Keratinocyte (primary cell): ENCODE measurements at regions not wholly inside any gene's neighbourhood (a gene's known extent, or its start where the extent isn't known, plus 50 kb on each side); places are given as distances from the start of the nearest gene placed in this dataset.

ENCODE experiments used
- DNase-seq: peaks from one replicate; pipeline ENCODE4 v3.0.0-alpha.2; 2011; ENCODE audit warnings: low read depth, missing footprints, low spot score
- FAIRE-seq: peaks from 2 replicates; lab custom pipeline; 2011; peaks lifted over from hg19 to GRCh38; lab: Jason Lieb, UNC
- H2AFZ ChIP-seq: 2 replicates; pipeline ENCODE4 v1.6.0; 2012; ENCODE audit warnings: low read length, control low read depth, inconsistent platforms; ENCODE audit not compliant: control insufficient read depth
- H3K27ac ChIP-seq: 2 replicates; pipeline ENCODE4 v1.5.1; 2011; ENCODE audit warnings: low read length; ENCODE audit not compliant: control insufficient read depth, insufficient read depth
- H3K27me3 ChIP-seq: 3 replicates; pipeline ENCODE4 v1.6.0; 2011; ENCODE audit warnings: low read length; ENCODE audit not compliant: control insufficient read depth, insufficient read depth; ENCODE audit errors: extremely low read depth
- H3K36me3 ChIP-seq, 2 experiments: 2 replicates in 1 of 2; 3 replicates in 1 of 2; pipeline ENCODE4 v1.5.1; 2011; ENCODE audit warnings: low read length in 2 of 2, mild to moderate bottlenecking in 1 of 2; ENCODE audit not compliant: control insufficient read depth in 2 of 2, insufficient read depth in 2 of 2; ENCODE audit errors: extremely low read depth in 1 of 2
- H3K4me1 ChIP-seq: 3 replicates; pipeline ENCODE4 v1.5.1; 2011; ENCODE audit warnings: low read length; ENCODE audit not compliant: control insufficient read depth, insufficient read depth; ENCODE audit errors: extremely low read depth
- H3K4me2 ChIP-seq: 3 replicates; pipeline ENCODE4 v1.6.0; 2011; ENCODE audit warnings: low read depth, low read length; ENCODE audit not compliant: control insufficient read depth, insufficient read depth; ENCODE audit errors: extremely low read depth
- H3K4me3 ChIP-seq, 3 experiments: fragments of 200-600 bp in 1 of 3; sonication (generic) in 1 of 3; 2 replicates in 2 of 3; 3 replicates in 1 of 3; pipeline ENCODE4 v1.5.1; 2011 to 2016; ENCODE audit warnings: low read length in 3 of 3, mild to moderate bottlenecking in 3 of 3, control low read depth in 2 of 3, inconsistent platforms in 1 of 3, low read depth in 1 of 3, mixed read lengths in 1 of 3, mixed run types in 1 of 3, moderate library complexity in 1 of 3; ENCODE audit not compliant: control insufficient read depth in 2 of 3, insufficient read depth in 2 of 3; ENCODE audit errors: extremely low read depth in 1 of 3
- H3K79me2 ChIP-seq: 2 replicates; pipeline ENCODE4 v1.6.0; 2012; ENCODE audit warnings: low read length; ENCODE audit not compliant: control insufficient read depth, insufficient read depth
- H3K9ac ChIP-seq: 3 replicates; pipeline ENCODE4 v1.6.0; 2011; ENCODE audit warnings: low read length; ENCODE audit not compliant: control insufficient read depth, insufficient read depth; ENCODE audit errors: extremely low read depth
- H3K9me1 ChIP-seq: 3 replicates; pipeline ENCODE4 v1.6.0; 2011; ENCODE audit warnings: low read length; ENCODE audit not compliant: control insufficient read depth, insufficient read depth; ENCODE audit errors: extremely low read depth
- H3K9me3 ChIP-seq: 2 replicates; pipeline ENCODE4 v1.5.1; 2012; ENCODE audit warnings: low read depth, low read length; ENCODE audit not compliant: control insufficient read depth
- H4K20me1 ChIP-seq: 3 replicates; pipeline ENCODE4 v1.6.0; 2011; ENCODE audit warnings: low read length; ENCODE audit not compliant: control insufficient read depth, insufficient read depth; ENCODE audit errors: extremely low read depth
- CTCF ChIP-seq, 3 experiments: IDR thresholded peaks in 1 of 3; conservative IDR thresholded peaks in 1 of 3; optimal IDR thresholded peaks in 1 of 3; 2 replicates in 2 of 3; 3 replicates in 1 of 3; pipeline versions ENCODE3 to v1.5.1; 2011; ENCODE audit warnings: low read length in 3 of 3, mild to moderate bottlenecking in 3 of 3, moderate library complexity in 2 of 3, control low read depth in 1 of 3, inconsistent platforms in 1 of 3; ENCODE audit not compliant: insufficient read depth in 2 of 3; ENCODE audit errors: extremely low read depth in 1 of 3
- EZH2 ChIP-seq: IDR thresholded peaks from one replicate; pipeline ENCODE4 v1.6.1; 2012; ENCODE audit warnings: inconsistent platforms, mild to moderate bottlenecking, low read length, moderate library complexity
- dilution Hi-C: fragments of 300-500 bp; cut with MboI; formaldehyde crosslinking; loops from one replicate; pipeline ENCODE4 v1.7.0; 2020; ENCODE audit warnings: low sequenced_read_pairs; ENCODE audit not compliant: extremely low pct_ligation_motif_present

GRCh38 chr11:82270870-82271269 is 462.8 kb downstream of the FAM181B start:
- H3K27me3 ChIP-seq, result no peaks in the 10 kb centered on the region
- no peaks in the 10 kb centered on the region for H3K4me1 ChIP-seq
- H4K20me1 ChIP-seq, result no peaks in the 10 kb centered on the region
- H3K9ac ChIP-seq, result no peak overlapping the region
- no peak overlapping the region for H3K27ac ChIP-seq
- DNase-seq (no peak), FAIRE-seq (no peak)
- H3K79me2 ChIP-seq, result no peaks in the 10 kb centered on the region
- H2AFZ ChIP-seq, result no peak overlapping the region
- H3K4me3 ChIP-seq, result no peak overlapping the region
- no peaks in the 10 kb centered on the region for H3K9me1 ChIP-seq
- H3K4me2 ChIP-seq, result no peak overlapping the region
- H3K9me3 ChIP-seq, result peaks cover 2% of the 10 kb centered on the region
- TF ChIP-seq CTCF (optimal IDR thresholded peaks at IDR 0.05 in 1 of 3, IDR thresholded peaks at IDR 0.05 in 1 of 3, conservative IDR thresholded peaks at IDR 0.05 in 1 of 3; ENCODE audit: extremely low read depth in 1 of 3, insufficient read depth in 2 of 3, low read length in 3 of 3) (no peak), EZH2 (no peak)
- H3K36me3 ChIP-seq, result no peaks in the 10 kb centered on the region
- dilution Hi-C loops, result no loop called here

DNA sequence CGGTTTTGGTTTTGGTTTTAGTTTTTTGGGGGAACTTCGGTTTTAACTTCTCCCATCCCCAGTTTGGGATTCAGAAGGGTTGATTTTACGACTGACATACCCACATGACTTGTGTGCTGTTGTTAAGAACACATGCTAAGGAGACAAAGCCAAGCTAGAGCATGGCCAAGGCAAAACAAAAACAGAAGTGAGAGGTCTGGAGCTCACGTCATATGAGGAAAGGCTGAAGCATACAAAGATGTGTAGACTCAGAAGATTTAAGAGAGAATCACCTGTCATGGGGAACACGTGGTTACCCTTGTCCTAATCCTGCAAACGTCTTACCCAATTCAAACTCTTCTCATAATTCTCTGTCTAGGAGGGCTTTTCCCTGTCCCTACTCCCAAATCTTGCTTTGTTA is 465.0 kb downstream of the FAM181B start:
- dilution Hi-C loops, result no loop called here

More for the DNA sequence above, 465.0 kb downstream of the FAM181B start:
- no peaks in the 10 kb centered on the region for H3K79me2 ChIP-seq
- DNase-seq (no peak), FAIRE-seq (no peak)
- H3K4me1 ChIP-seq, result no peaks in the 10 kb centered on the region
- H3K9me3 ChIP-seq, result peaks cover 2% of the 10 kb centered on the region
- no peaks in the 10 kb centered on the region for H3K36me3 ChIP-seq
- H3K9ac ChIP-seq, result no peak overlapping the region
- H3K4me2 ChIP-seq, result no peak overlapping the region
- H3K27ac ChIP-seq, result no peak overlapping the region
- H2AFZ ChIP-seq, result no peak overlapping the region
- no peaks in the 10 kb centered on the region for H4K20me1 ChIP-seq
- TF ChIP-seq CTCF (optimal IDR thresholded peaks at IDR 0.05 in 1 of 3, IDR thresholded peaks at IDR 0.05 in 1 of 3, conservative IDR thresholded peaks at IDR 0.05 in 1 of 3; ENCODE audit: extremely low read depth in 1 of 3, insufficient read depth in 2 of 3, low read length in 3 of 3) (no peak), EZH2 (no peak)
- H3K9me1 ChIP-seq, result no peaks in the 10 kb centered on the region
- H3K27me3 ChIP-seq, result no peaks in the 10 kb centered on the region
- H3K4me3 ChIP-seq, result no peak overlapping the region
